H1 (cell line): ENCODE measurements at regions not wholly inside any gene's neighbourhood (a gene's known extent, or its start where the extent isn't known, plus 50 kb on each side); places are given as distances from the start of the nearest gene placed in this dataset.
A peak's percentile ranks its signal among the peaks of the same experiment; 100 is the strongest.

Experiments used
- CTCF ChIA-PET: fragments of 300-600 bp; sonication (Branson Sonifier 250); formaldehyde crosslinking; loops from one replicate; lab custom pipeline; 2021; ENCODE audit not compliant: partially characterized antibody; lab: Charles Lee
- POLR2A ChIA-PET: fragments of 300-600 bp; sonication (Branson Sonifier 250); formaldehyde crosslinking; loops from one replicate; lab custom pipeline; 2021; ENCODE audit warnings: inconsistent platforms; ENCODE audit not compliant: partially characterized antibody; lab: Charles Lee
- DNase-seq, 2 experiments: peaks; one replicate each; pipeline versions ENCODE4 v3.0.0 to v3.0.0-alpha.2; 2010 to 2022; ENCODE audit warnings: low spot score in 2 of 2, low read depth in 1 of 2, mixed read lengths in 1 of 2
- FAIRE-seq: peaks from 2 replicates; lab custom pipeline; 2011; peaks lifted over from hg19 to GRCh38; lab: Jason Lieb, UNC
- H2AFZ ChIP-seq: 2 replicates; pipeline ENCODE4 v1.8.1; 2012; ENCODE audit warnings: low read length, inconsistent platforms
- H2AK5ac ChIP-seq: 2 replicates; pipeline ENCODE4 v1.6.1; 2013; ENCODE audit warnings: low read depth, low read length
- H2BK120ac ChIP-seq: replicated peaks from 2 replicates; pipeline ENCODE3; 2013; ENCODE audit warnings: low read depth, low read length, inconsistent platforms
- H2BK12ac ChIP-seq: 2 replicates; pipeline ENCODE4 v1.6.1; 2013; ENCODE audit warnings: low read depth, low read length
- H2BK15ac ChIP-seq: 2 replicates; pipeline ENCODE4 v1.6.1; 2013; ENCODE audit warnings: low read length
- H2BK20ac ChIP-seq: 2 replicates; pipeline ENCODE4 v1.6.1; 2013; ENCODE audit warnings: low read length
- H2BK5ac ChIP-seq: 2 replicates; pipeline ENCODE4 v1.6.1; 2013; ENCODE audit warnings: low read depth, low read length
- H3K14ac ChIP-seq: 2 replicates; pipeline ENCODE4 v1.6.1; 2013; ENCODE audit warnings: inconsistent platforms; ENCODE audit not compliant: insufficient read length
- H3K18ac ChIP-seq: 2 replicates; pipeline ENCODE4 v1.6.1; 2013; ENCODE audit warnings: low read length; ENCODE audit errors: extremely low read depth
- H3K23ac ChIP-seq: 2 replicates; pipeline ENCODE4 v1.6.1; 2013; ENCODE audit warnings: inconsistent platforms; ENCODE audit not compliant: insufficient read length
- H3K23me2 ChIP-seq: 2 replicates; pipeline ENCODE4 v1.6.1; 2013; ENCODE audit warnings: low read depth, low read length
- H3K27ac ChIP-seq: 2 replicates; pipeline ENCODE4 v1.6.1; 2011; ENCODE audit warnings: low read depth, low read length, inconsistent platforms
- H3K27me3 ChIP-seq, 4 experiments: replicated peaks in 1 of 4; 1 replicate in 1 of 4; 2 replicates in 3 of 4; pipeline versions ENCODE4 v1.6.1 to v1.8.1; 2011 to 2013; ENCODE audit warnings: low read length in 3 of 4, mild to moderate bottlenecking in 3 of 4, inconsistent platforms in 2 of 4, mixed read lengths in 2 of 4, moderate library complexity in 1 of 4; ENCODE audit not compliant: control insufficient read depth in 3 of 4, insufficient read depth in 3 of 4; ENCODE audit errors: extremely low read depth in 1 of 4
- H3K36me3 ChIP-seq, 4 experiments: 2 replicates each; pipeline versions ENCODE4 v1.6.1 to v1.8.1; 2011 to 2013; ENCODE audit warnings: mild to moderate bottlenecking in 4 of 4, low read length in 3 of 4, moderate library complexity in 2 of 4, control low read depth in 1 of 4, inconsistent platforms in 1 of 4; ENCODE audit not compliant: insufficient read depth in 4 of 4, control insufficient read depth in 2 of 4
- H3K4ac ChIP-seq: replicated peaks from 2 replicates; pipeline ENCODE3; 2013; ENCODE audit warnings: low read length, low read depth, mixed read lengths, inconsistent platforms; ENCODE audit not compliant: insufficient read length
- H3K4me1 ChIP-seq, 4 experiments: replicated peaks in 1 of 4; 1 replicate in 1 of 4; 2 replicates in 3 of 4; pipeline versions ENCODE4 v1.6.1 to v1.8.1; 2011 to 2013; ENCODE audit warnings: low read length in 3 of 4, inconsistent platforms in 2 of 4, mixed read lengths in 1 of 4; ENCODE audit not compliant: insufficient read depth in 4 of 4, control insufficient read depth in 3 of 4
- H3K4me2 ChIP-seq, 2 experiments: 2 replicates each; pipeline versions ENCODE4 v1.6.1 to v1.8.1; 2011 to 2013; ENCODE audit warnings: low read depth in 2 of 2, low read length in 2 of 2, control low read depth in 1 of 2, inconsistent platforms in 1 of 2, mild to moderate bottlenecking in 1 of 2; ENCODE audit not compliant: insufficient read depth in 1 of 2
- H3K4me3 ChIP-seq, 4 experiments: fragments of 200-600, 300-600 bp in 1 of 4; sonication (generic), shearing (Covaris generic), sonication (Bioruptor Twin) in 1 of 4; 2 replicates each; pipeline versions ENCODE4 v1.5.1 to v1.8.1; 2011 to 2016; ENCODE audit warnings: low read length in 4 of 4, low read depth in 3 of 4, control low read depth in 2 of 4, inconsistent platforms in 2 of 4, mild to moderate bottlenecking in 2 of 4, mixed read lengths in 1 of 4, moderate library complexity in 1 of 4; ENCODE audit not compliant: insufficient read depth in 2 of 4; ENCODE audit errors: extremely low read depth in 1 of 4
- H3K56ac ChIP-seq: replicated peaks from 2 replicates; pipeline ENCODE3; 2013; ENCODE audit warnings: low read depth, mild to moderate bottlenecking, mixed read lengths, low read length, inconsistent platforms; ENCODE audit not compliant: insufficient read length
- H3K79me1 ChIP-seq: 2 replicates; pipeline ENCODE4 v1.6.1; 2013; ENCODE audit warnings: low read depth, low read length, control low read depth
- H3K79me2 ChIP-seq, 2 experiments: 2 replicates each; pipeline versions ENCODE4 v1.6.1 to v1.8.1; 2012 to 2013; ENCODE audit warnings: low read length in 2 of 2, mild to moderate bottlenecking in 2 of 2, inconsistent platforms in 1 of 2; ENCODE audit not compliant: insufficient read depth in 2 of 2, control insufficient read depth in 1 of 2
- H3K9ac ChIP-seq, 4 experiments: replicated peaks in 1 of 4; 1 replicate in 1 of 4; 2 replicates in 3 of 4; pipeline versions ENCODE4 v1.6.1 to v1.8.1; 2011 to 2013; ENCODE audit warnings: low read depth in 3 of 4, low read length in 3 of 4, control low read depth in 2 of 4, mild to moderate bottlenecking in 2 of 4, moderate library complexity in 2 of 4, inconsistent platforms in 1 of 4; ENCODE audit errors: extremely low read depth in 1 of 4
- H3K9me3 ChIP-seq, 2 experiments: 2 replicates each; pipeline versions ENCODE4 v1.6.1 to v1.8.1; 2012 to 2013; ENCODE audit warnings: mild to moderate bottlenecking in 2 of 2, moderate library complexity in 2 of 2, control low read depth in 1 of 2, inconsistent platforms in 1 of 2, low read depth in 1 of 2, low read length in 1 of 2, mixed read lengths in 1 of 2; ENCODE audit not compliant: insufficient read depth in 2 of 2
- H4K20me1 ChIP-seq, 2 experiments: replicated peaks in 1 of 2; 2 replicates each; pipeline versions ENCODE3 to v1.8.1; 2011 to 2013; ENCODE audit warnings: inconsistent platforms in 2 of 2, low read length in 2 of 2, mild to moderate bottlenecking in 1 of 2; ENCODE audit not compliant: insufficient read depth in 2 of 2, control insufficient read depth in 1 of 2
- H4K5ac ChIP-seq: 2 replicates; pipeline ENCODE4 v1.6.1; 2013; ENCODE audit warnings: low read length, low read depth, mixed read lengths, inconsistent platforms; ENCODE audit not compliant: insufficient read length
- H4K8ac ChIP-seq: 2 replicates; pipeline ENCODE4 v1.8.0; 2013; ENCODE audit warnings: mild to moderate bottlenecking, moderate library complexity, low read length, inconsistent platforms; ENCODE audit not compliant: insufficient read depth; ENCODE audit errors: extremely low read depth
- H4K91ac ChIP-seq: replicated peaks from 2 replicates; pipeline ENCODE3; 2013; ENCODE audit warnings: low read length, mixed read lengths, inconsistent platforms; ENCODE audit not compliant: insufficient read length
- WGBS, 2 experiments: shearing (Covaris generic) in 1 of 2; methylation state at CpG; one replicate each; pipeline versions ENCODE4 v1.1.6 to v1.1.7; 2013 to 2015; ENCODE audit warnings: low lambda C conversion rate in 2 of 2, mixed read lengths in 2 of 2, inconsistent platforms in 1 of 2, low coverage in 1 of 2, missing lambda C conversion rate in 1 of 2; ENCODE audit not compliant: insufficient replicate concordance in 2 of 2, insufficient coverage in 1 of 2, insufficient read length in 1 of 2; ENCODE audit errors: extremely low coverage in 1 of 2, missing lambda C conversion rate in 1 of 2; 5-methylcytosine and 5-hydroxymethylcytosine counted together

DNA sequence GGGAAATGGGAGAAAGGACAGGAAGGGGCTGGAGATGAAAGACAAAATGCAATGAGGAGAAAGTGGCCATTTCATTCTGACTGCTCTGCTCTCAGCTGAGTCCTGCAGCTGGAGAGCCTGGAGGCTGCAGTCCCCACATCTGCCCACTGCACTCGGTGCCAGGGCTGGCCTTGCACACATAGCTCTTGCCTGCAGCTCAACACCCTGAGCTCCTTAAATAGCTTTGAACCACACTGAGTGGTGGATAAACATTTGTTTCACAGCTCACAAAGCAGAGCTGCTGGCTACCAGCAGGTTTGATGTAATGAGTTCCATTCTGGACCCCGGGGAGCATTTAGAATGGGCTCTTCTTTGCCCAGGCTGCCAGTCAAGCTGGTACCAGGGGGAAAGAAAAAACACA, 426.1 kb upstream of the CADM1 start:
- no peak overlapping the region; a peak in 1 of 7 replicates for H3K9ac ChIP-seq
- H2AFZ ChIP-seq, result no peak overlapping the region
- H3K14ac ChIP-seq, result no peak overlapping the region
- no peaks in the 10 kb centered on the region for H3K79me2 ChIP-seq
- no peak for DNase-seq
- no peak overlapping the region for H3K4me2 ChIP-seq
- 0 out of 2 replicates have a peak overlapping the region, but pooled peaks have one; percentile 6 for H2BK20ac ChIP-seq
- no peak overlapping the region for H4K91ac ChIP-seq
- H2AK5ac ChIP-seq, result no peak overlapping the region
- no peaks in the 10 kb centered on the region for H3K79me1 ChIP-seq
- no peaks in the 10 kb centered on the region for H4K20me1 ChIP-seq
- no peaks in the 10 kb centered on the region for H3K27me3 ChIP-seq
- POLR2A ChIA-PET, result interaction anchor here (0.7 kb wide), 1 partner anchor 571 kb away, joined by 3 read pairs; no protein-coding TSS in a partner anchor
- H2BK120ac ChIP-seq, result no peak overlapping the region
- no peaks in the 10 kb centered on the region for H3K23me2 ChIP-seq
- no peak overlapping the region for H3K56ac ChIP-seq
- H3K9me3 ChIP-seq, result no peaks in the 10 kb centered on the region
- no peak overlapping the region for H2BK12ac ChIP-seq
- CTCF ChIA-PET, result interaction anchor here (0.9 to 1.2 kb wide), 3 partner anchors 26 to 345 kb away, joined by 3 read pairs; no protein-coding TSS in a partner anchor
- no peak overlapping the region for H2BK15ac ChIP-seq
- no peak overlapping the region for H3K23ac ChIP-seq
- FAIRE-seq, result no peak
- H3K18ac ChIP-seq, result no peak overlapping the region
- H3K27ac ChIP-seq, result no peak overlapping the region
- no peaks in the 10 kb centered on the region for H3K36me3 ChIP-seq
- no peak overlapping the region for H3K4ac ChIP-seq
- H4K8ac ChIP-seq, result no peak overlapping the region
- no peak overlapping the region for H4K5ac ChIP-seq
- no peak overlapping the region for H3K4me3 ChIP-seq
- WGBS, 2 experiments, result 89% methylated on average over 2 of the region's 2 CpGs; no CpG with 5 or more reads in 1 of the 2 experiments
- H3K4me1 ChIP-seq, result peaks cover 0 to 10% (median 4%) of the 10 kb centered on the region in 4 experiments; a peak in 4 of 7 replicates
- H2BK5ac ChIP-seq, result no peak overlapping the region
